22Rv1 (cell line): ENCODE measurements at regions not wholly inside any gene's neighbourhood (a gene's known extent, or its start where the extent isn't known, plus 50 kb on each side); places are given as distances from the start of the nearest gene placed in this dataset.

Experiments used
- H3K27ac ChIP-seq: fragments of 450-650 bp; 2 replicates; pipeline ENCODE4 v1.5.1; 2017
- CTCF ChIP-seq: fragments of 450-650 bp; IDR thresholded peaks from 2 replicates; pipeline ENCODE4 v1.5.1; 2017; ENCODE audit warnings: mild to moderate bottlenecking
- ZFX ChIP-seq: fragments of 450-650 bp; IDR thresholded peaks from 2 replicates; pipeline ENCODE4 v1.6.1; 2017; ENCODE audit warnings: antibody characterized with exemption, borderline replicate concordance

- peak overlapping the region; percentile 91 for H3K27ac ChIP-seq
- TF ChIP-seq ZFX = no peak
- no peak for TF ChIP-seq CTCF
Measured at GRCh38 chr14:86708846-86709339, 1178.9 kb downstream of the FLRT2 start.

- no peak for TF ChIP-seq ZFX
- TF ChIP-seq CTCF = no peak
Measured at GRCh38 chr14:86707071-86707470, 1177.1 kb downstream of the FLRT2 start.

GRCh38 chr14:86683561-86683960 is 1153.6 kb downstream of the FLRT2 start:
- H3K27ac ChIP-seq = no peak overlapping the region
- TF ChIP-seq ZFX (no peak), CTCF (no peak)

More at GRCh38 chr14:86707071-86707470, 1177.1 kb downstream of the FLRT2 start:
- H3K27ac ChIP-seq = peak overlapping the region; percentile 91

GRCh38 chr14:86675059-86675458 is 1145.1 kb downstream of the FLRT2 start:
- no peak overlapping the region for H3K27ac ChIP-seq
- TF ChIP-seq ZFX = no peak

GRCh38 chr14:86673523-86673969 is 1143.6 kb downstream of the FLRT2 start:
- TF ChIP-seq ZFX (no peak), CTCF (no peak)
- H3K27ac ChIP-seq = peak overlapping the region; percentile 65

- TF ChIP-seq ZFX = no peak
- no peak for TF ChIP-seq CTCF
- peak overlapping the region; percentile 65 for H3K27ac ChIP-seq
Measured at GRCh38 chr14:86672080-86672479, 1142.1 kb downstream of the FLRT2 start.

GRCh38 chr14:86665975-86666374 is 1136.0 kb downstream of the FLRT2 start:
- H3K27ac ChIP-seq = no peak overlapping the region
- TF ChIP-seq CTCF (no peak), ZFX (no peak)

- TF ChIP-seq CTCF (no peak), ZFX (no peak)
- H3K27ac ChIP-seq = no peak overlapping the region
Measured at GRCh38 chr14:86662334-86662733, 1132.4 kb downstream of the FLRT2 start.
